Gastroesophageal sphincter (tissue), 3 donors: ENCODE measurements at regions not wholly inside any gene's neighbourhood (a gene's known extent, or its start where the extent isn't known, plus 50 kb on each side); places are given as distances from the start of the nearest gene placed in this dataset.

ENCODE experiments used
- EP300 ChIP-seq: sonication (generic); formaldehyde crosslinking; IDR thresholded peaks from one replicate; pipeline ENCODE4 v1.6.1; 2017; ENCODE audit warnings: antibody characterized with exemption, mild to moderate bottlenecking
- POLR2AphosphoS5 ChIP-seq: sonication (generic); formaldehyde crosslinking; IDR thresholded peaks from one replicate; pipeline ENCODE4 v1.6.1; 2017; ENCODE audit warnings: antibody characterized with exemption
- TF ChIP-seq, protein P1 (sequence below), 4 experiments: fragments of 200-600 bp in 2 of 4; fragments of 450-650 bp in 2 of 4; sonication (generic) in 1 of 4; IDR thresholded peaks; one replicate each; pipeline ENCODE4 v1.5.1; 2017 to 2019; ENCODE audit warnings: antibody characterized with exemption in 4 of 4, mild to moderate bottlenecking in 2 of 4, moderate library complexity in 2 of 4

DNA sequence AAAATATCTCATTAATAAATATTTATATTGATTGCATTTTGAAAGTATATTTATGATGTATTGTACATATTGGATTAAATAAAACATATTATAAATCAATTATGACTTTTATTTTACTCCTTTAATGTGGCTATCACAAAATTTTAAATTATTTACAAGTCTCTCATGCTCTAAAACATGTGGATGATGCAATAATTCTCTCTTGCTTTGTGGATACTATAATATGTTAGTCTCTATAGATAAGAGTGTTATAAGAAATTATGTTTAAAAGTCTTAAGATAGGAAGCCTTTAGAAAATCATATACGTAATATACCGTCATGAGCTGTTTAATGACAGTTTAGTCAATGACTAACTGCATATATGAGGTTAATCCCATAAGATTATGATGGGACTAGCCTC, 547.4 kb upstream of the ALCAM start:
- no peak for TF ChIP-seq EP300
- TF ChIP-seq, protein P1, sequence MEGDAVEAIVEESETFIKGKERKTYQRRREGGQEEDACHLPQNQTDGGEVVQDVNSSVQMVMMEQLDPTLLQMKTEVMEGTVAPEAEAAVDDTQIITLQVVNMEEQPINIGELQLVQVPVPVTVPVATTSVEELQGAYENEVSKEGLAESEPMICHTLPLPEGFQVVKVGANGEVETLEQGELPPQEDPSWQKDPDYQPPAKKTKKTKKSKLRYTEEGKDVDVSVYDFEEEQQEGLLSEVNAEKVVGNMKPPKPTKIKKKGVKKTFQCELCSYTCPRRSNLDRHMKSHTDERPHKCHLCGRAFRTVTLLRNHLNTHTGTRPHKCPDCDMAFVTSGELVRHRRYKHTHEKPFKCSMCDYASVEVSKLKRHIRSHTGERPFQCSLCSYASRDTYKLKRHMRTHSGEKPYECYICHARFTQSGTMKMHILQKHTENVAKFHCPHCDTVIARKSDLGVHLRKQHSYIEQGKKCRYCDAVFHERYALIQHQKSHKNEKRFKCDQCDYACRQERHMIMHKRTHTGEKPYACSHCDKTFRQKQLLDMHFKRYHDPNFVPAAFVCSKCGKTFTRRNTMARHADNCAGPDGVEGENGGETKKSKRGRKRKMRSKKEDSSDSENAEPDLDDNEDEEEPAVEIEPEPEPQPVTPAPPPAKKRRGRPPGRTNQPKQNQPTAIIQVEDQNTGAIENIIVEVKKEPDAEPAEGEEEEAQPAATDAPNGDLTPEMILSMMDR (IDR thresholded peaks at IDR 0.05), result no peak
- TF ChIP-seq POLR2AphosphoS5, result no peak
